Sigmoid colon (tissue), 6 donors: ENCODE measurements at regions not wholly inside any gene's neighbourhood (a gene's known extent, or its start where the extent isn't known, plus 50 kb on each side); places are given as distances from the start of the nearest gene placed in this dataset.

Experiments
- DNase-seq: peaks from one replicate; pipeline ENCODE4 v3.0.0-alpha.2; 2019
- H3K27ac ChIP-seq, 4 donors: fragments of 200-600 bp; sonication (generic); one replicate each; pipeline ENCODE4 v1.5.1; 2016 to 2019; ENCODE audit warnings: mild to moderate bottlenecking in 1 of 4
- H3K27me3 ChIP-seq, 3 donors: fragments of 200-600 bp; sonication (generic); one replicate each; pipeline ENCODE4 v1.5.1; 2019; ENCODE audit warnings: mild to moderate bottlenecking in 1 of 3
- H3K36me3 ChIP-seq, 4 donors: fragments of 200-600 bp; sonication (generic); one replicate each; pipeline ENCODE4 v1.5.1; 2016 to 2019
- H3K4me1 ChIP-seq, 4 donors: fragments of 200-600 bp; sonication (generic); one replicate each; pipeline ENCODE4 v1.5.1; 2017 to 2019
- H3K4me3 ChIP-seq, 4 donors: fragments of 200-600 bp; sonication (generic); one replicate each; pipeline ENCODE4 v1.5.1; 2017 to 2019; ENCODE audit warnings: mild to moderate bottlenecking in 2 of 4, moderate library complexity in 1 of 4
- H3K9me3 ChIP-seq, 4 donors: fragments of 200-600 bp in 3 of 4; sonication (generic) in 3 of 4; one replicate each; pipeline versions ENCODE4 v1.5.1 to v1.6.1; 2013 to 2019
- EP300 ChIP-seq, 4 donors: sonication (generic); formaldehyde crosslinking; IDR thresholded peaks; one replicate each; pipeline ENCODE4 v1.6.1; 2017; ENCODE audit warnings: antibody characterized with exemption in 4 of 4
- POLR2A ChIP-seq, 2 donors: fragments of 450-650 bp; IDR thresholded peaks; one replicate each; pipeline ENCODE4 v1.6.1; 2016; ENCODE audit warnings: antibody characterized with exemption in 2 of 2, mild to moderate bottlenecking in 2 of 2, moderate library complexity in 2 of 2
- POLR2AphosphoS5 ChIP-seq, 4 donors: sonication (generic); formaldehyde crosslinking; IDR thresholded peaks; one replicate each; pipeline ENCODE4 v1.6.1; 2017; ENCODE audit warnings: antibody characterized with exemption in 4 of 4
- WGBS, 2 donors: extraction: QIAGEN DNeasy Blood & Tissue Kit; methylation state at CpG; one replicate each; pipeline ENCODE4 v1.1.7; 2013; 5-methylcytosine and 5-hydroxymethylcytosine counted together
- intact Hi-C: fragments of 100-400 bp; cut with DNase I; formaldehyde crosslinking; loops from one replicate; pipeline ENCODE4 v1.15.1; 2023
- TF ChIP-seq, protein P1 (sequence below), 4 experiments: fragments of 450-650 bp in 3 of 4; fragments of 200-600 bp in 1 of 4; IDR thresholded peaks; one replicate each; pipeline ENCODE4 v1.5.1; 2016 to 2019; ENCODE audit warnings: antibody characterized with exemption in 4 of 4, mild to moderate bottlenecking in 3 of 4, moderate library complexity in 2 of 4
- donor health status: healthy with polysubstance abuse.
- donor health status: healthy.

DNA sequence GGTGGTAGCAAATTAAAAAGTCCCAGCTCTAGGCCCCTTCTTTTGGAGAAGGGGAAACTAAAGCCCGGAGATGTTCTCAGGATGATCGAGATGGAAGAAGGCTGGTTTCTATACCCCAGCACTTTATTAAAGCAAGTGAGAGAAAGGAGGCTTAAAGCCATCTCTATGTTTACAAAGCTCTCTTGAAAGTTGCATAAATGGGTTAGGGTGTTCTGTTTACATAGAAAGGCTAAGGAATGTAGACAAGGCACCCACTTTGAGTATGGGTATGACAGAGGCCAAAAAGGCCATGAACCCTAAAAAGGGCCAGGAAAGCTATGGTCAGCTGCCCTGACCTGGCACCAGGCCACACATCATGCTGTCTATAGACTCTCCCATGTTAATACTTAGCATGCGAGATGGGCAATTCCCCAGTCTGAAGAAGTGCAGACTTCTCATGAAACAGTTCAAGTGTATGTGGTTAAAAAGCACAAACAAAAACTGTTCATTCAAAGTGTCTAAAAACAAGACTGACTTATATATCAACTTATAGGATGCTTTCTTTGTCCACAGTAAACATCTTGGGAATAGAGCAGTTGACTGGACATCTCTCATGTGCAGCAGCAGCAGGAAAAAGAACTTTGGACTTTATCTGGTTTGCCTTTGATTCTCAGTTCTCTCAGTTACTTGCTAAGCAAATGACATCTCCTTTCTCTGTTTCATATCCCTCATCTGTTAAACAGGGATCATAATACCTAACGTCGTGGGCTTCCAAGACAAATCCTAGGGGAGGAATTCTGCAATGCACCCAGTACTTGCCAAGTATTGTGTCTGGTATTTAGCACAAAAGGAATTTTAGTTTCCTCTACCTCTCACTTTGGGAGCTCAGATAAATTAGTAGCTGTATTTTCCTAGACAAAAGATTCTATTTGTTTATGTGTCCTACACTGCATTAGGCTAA lies 521.6 kb downstream of the PLPP3 start:
- Histone ChIP-seq H3K9me3 (no peaks in the 10 kb centered on the region), H3K4me3 (no peak overlapping the region), H3K27ac (peak overlapping the region in 3 of 4 donors; percentile 36 to 56 (median 41)), H3K27me3 (no peaks in the 10 kb centered on the region), H3K36me3 (no peaks in the 10 kb centered on the region), H3K4me1 (peaks cover 0 to 28% (median 27%) of the 10 kb centered on the region in 4 donors)
- no peak for DNase-seq
- intact Hi-C loops = loop anchor here (10.0 kb wide), 3 partner anchors 417 to 673 kb away; partner anchors contain the start of gene PLPP3
- WGBS, 2 donors = 80 to 83% methylated on average over 5 of the region's 5 CpGs
- TF ChIP-seq POLR2A (IDR thresholded peaks at IDR 0.05) = no peak
- TF ChIP-seq POLR2AphosphoS5 (IDR thresholded peaks at IDR 0.05) = no peak
- TF ChIP-seq, protein P1, sequence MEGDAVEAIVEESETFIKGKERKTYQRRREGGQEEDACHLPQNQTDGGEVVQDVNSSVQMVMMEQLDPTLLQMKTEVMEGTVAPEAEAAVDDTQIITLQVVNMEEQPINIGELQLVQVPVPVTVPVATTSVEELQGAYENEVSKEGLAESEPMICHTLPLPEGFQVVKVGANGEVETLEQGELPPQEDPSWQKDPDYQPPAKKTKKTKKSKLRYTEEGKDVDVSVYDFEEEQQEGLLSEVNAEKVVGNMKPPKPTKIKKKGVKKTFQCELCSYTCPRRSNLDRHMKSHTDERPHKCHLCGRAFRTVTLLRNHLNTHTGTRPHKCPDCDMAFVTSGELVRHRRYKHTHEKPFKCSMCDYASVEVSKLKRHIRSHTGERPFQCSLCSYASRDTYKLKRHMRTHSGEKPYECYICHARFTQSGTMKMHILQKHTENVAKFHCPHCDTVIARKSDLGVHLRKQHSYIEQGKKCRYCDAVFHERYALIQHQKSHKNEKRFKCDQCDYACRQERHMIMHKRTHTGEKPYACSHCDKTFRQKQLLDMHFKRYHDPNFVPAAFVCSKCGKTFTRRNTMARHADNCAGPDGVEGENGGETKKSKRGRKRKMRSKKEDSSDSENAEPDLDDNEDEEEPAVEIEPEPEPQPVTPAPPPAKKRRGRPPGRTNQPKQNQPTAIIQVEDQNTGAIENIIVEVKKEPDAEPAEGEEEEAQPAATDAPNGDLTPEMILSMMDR (IDR thresholded peaks at IDR 0.05) = no peak
- TF ChIP-seq EP300 (IDR thresholded peaks at IDR 0.05) = no peak

DNA sequence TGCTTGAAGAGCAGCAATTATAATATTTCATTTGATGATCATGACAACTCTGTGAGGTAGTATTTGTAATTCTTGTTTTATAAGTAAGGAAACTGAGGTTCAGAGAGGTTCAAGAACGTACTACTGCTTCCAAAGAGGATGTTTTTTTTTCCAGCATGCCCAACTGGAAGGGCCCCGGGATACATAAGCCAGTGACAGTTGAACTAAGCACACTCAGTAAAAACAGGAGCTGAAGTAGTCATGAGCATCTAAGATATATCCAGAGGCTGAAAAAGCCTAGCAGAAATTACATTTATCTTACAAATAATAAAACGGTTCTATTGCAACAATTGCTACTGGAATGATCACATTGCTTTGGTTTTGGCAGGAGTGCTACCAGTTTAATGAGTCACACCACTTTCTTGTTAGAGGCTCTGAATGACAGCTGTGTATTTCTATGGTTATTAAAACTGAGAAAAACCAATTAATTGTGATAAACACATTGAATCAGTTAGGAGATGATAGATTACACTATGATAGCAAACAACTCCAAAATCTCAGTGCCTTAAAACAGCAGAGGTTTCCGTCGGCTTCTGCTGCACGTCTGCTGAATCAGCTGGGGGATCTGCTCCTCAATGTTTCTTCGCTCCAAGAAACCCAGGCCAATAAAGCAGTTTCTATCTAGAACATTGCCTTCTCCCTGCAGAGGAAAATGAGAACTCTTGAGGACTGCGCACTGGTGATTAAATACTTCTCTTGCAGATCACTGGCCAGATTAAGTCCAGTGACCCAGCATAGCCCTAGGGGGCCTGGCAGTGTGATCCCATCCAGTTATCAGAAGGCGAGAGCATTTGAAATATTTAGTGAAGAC lies 522.7 kb downstream of the PLPP3 start:
- no peak for DNase-seq
- H3K9me3 ChIP-seq = no peaks in the 10 kb centered on the region
- 72 to 80% methylated on average over 9 of the region's 9 CpGs for WGBS, 2 donors
- H3K27ac ChIP-seq = peak overlapping the region in 3 of 4 donors; percentile 36 to 56 (median 41)
- TF ChIP-seq, protein P1 (IDR thresholded peaks at IDR 0.05) = no peak
- TF ChIP-seq POLR2A (IDR thresholded peaks at IDR 0.05) (no peak), POLR2AphosphoS5 (IDR thresholded peaks at IDR 0.05) (peak in 3 of 4 donors; percentile 59 to 76 (median 74)), EP300 (IDR thresholded peaks at IDR 0.05) (no peak)
- H3K36me3 ChIP-seq = no peaks in the 10 kb centered on the region
- peaks cover 0 to 28% (median 27%) of the 10 kb centered on the region in 4 donors for H3K4me1 ChIP-seq
- no peak overlapping the region for H3K4me3 ChIP-seq
- no peaks in the 10 kb centered on the region for H3K27me3 ChIP-seq
- intact Hi-C loops = loop anchor here (10.0 kb wide), 3 partner anchors 418 to 672 kb away; partner anchors contain the start of gene PLPP3

DNA sequence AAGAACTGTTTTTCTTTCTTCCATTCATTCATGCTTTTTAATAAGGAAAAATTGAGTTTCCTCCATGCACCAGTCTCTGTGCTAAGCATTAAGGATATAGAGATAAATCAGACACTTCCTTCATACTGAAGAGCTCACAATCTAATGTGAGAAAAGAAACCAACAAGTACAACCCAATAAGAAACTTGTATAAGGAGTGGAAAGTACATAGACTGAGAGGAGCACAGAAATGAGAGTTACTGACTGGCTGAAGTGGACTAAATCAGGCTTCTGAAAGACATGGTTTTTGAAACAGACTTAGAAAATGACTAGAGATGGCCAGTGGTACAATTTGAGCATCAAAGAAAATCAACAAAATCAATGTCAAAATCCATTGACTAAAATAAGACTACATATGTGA lies 524.4 kb downstream of the PLPP3 start:
- Histone ChIP-seq H3K9me3 (peaks cover 0 to 4% (median 0%) of the 10 kb centered on the region in 4 donors), H3K4me3 (no peak overlapping the region), H3K4me1 (peaks cover 0 to 28% (median 27%) of the 10 kb centered on the region in 4 donors), H3K27me3 (no peaks in the 10 kb centered on the region), H3K36me3 (no peaks in the 10 kb centered on the region), H3K27ac (no peak overlapping the region)
- intact Hi-C loops = loop anchor here (10.0 kb wide), 3 partner anchors 420 to 670 kb away; partner anchors contain the start of gene PLPP3
- DNase-seq = no peak
- TF ChIP-seq, protein P1 (IDR thresholded peaks at IDR 0.05) = no peak
- TF ChIP-seq POLR2A (IDR thresholded peaks at IDR 0.05) (no peak), EP300 (IDR thresholded peaks at IDR 0.05) (no peak), POLR2AphosphoS5 (IDR thresholded peaks at IDR 0.05) (no peak)

DNA sequence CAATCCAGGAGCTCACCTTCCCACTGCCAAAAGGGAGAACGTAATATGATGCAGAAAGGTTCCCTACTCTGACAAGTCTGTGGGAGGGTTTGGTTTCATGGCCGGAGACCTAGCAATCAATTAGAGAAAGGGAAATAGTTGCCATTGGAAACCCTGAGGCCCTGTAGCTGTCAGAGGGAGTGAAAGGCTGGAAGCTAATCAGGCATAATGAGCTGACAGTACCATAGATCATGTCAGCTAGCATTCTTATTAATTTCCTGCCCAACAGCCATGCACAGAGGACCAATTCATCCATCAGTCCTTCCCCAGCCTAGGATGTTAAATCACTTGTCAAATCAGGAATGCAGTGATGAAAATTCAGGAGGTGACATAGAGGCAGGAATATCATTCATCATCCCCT lies 527.3 kb downstream of the PLPP3 start:
- peaks cover 0 to 4% (median 0%) of the 10 kb centered on the region in 4 donors for H3K9me3 ChIP-seq
- no peaks in the 10 kb centered on the region for H3K36me3 ChIP-seq
- H3K27ac ChIP-seq = no peak overlapping the region
- 88 to 92% methylated on average over 2 of the region's 2 CpGs for WGBS, 2 donors
- no peak for TF ChIP-seq EP300 (IDR thresholded peaks at IDR 0.05)
- no peak for TF ChIP-seq POLR2A (IDR thresholded peaks at IDR 0.05)
- TF ChIP-seq, protein P1 (IDR thresholded peaks at IDR 0.05) = no peak
- no peak for TF ChIP-seq POLR2AphosphoS5 (IDR thresholded peaks at IDR 0.05)
- H3K4me1 ChIP-seq = peaks cover 0 to 12% (median 11%) of the 10 kb centered on the region in 4 donors
- H3K4me3 ChIP-seq = no peak overlapping the region
- no peak for DNase-seq
- H3K27me3 ChIP-seq = no peaks in the 10 kb centered on the region
- intact Hi-C loops = loop anchor here (10.0 kb wide), 3 partner anchors 423 to 667 kb away; partner anchors contain the start of gene PLPP3
